H54 (cell line): ENCODE measurements at regions not wholly inside any gene's neighbourhood (a gene's known extent, or its start where the extent isn't known, plus 50 kb on each side); places are given as distances from the start of the nearest gene placed in this dataset.

Experiments used
- DNase-seq: peaks from one replicate; pipeline ENCODE4 v3.0.0; 2011; ENCODE audit warnings: low spot score, mixed read lengths; ENCODE audit not compliant: insufficient read length
- FAIRE-seq: peaks from 3 replicates; lab custom pipeline; 2011; peaks lifted over from hg19 to GRCh38; lab: Jason Lieb, UNC
- POLR2A ChIP-seq: IDR thresholded peaks from 2 replicates; pipeline ENCODE4 v1.6.1; 2011; ENCODE audit warnings: low read depth, mild to moderate bottlenecking, low read length

- FAIRE-seq, result no peak
- no peak for DNase-seq
- no peak for TF ChIP-seq POLR2A
Observed at GRCh38 chr3:82942041-82942440, 1180.6 kb upstream of the GBE1 start.

- FAIRE-seq, result no peak
- no peak for DNase-seq
- TF ChIP-seq POLR2A, result no peak
Observed at GRCh38 chr3:82940124-82940523, 1178.7 kb upstream of the GBE1 start.

- no peak for TF ChIP-seq POLR2A
- FAIRE-seq (no peak), DNase-seq (no peak)
Observed at GRCh38 chr3:82939491-82940097, 1178.1 kb upstream of the GBE1 start.

- DNase-seq (no peak), FAIRE-seq (no peak)
- TF ChIP-seq POLR2A, result no peak
Observed at GRCh38 chr3:82938821-82939328, 1177.4 kb upstream of the GBE1 start.

- no peak for FAIRE-seq
- DNase-seq, result no peak
- TF ChIP-seq POLR2A, result no peak
Observed at GRCh38 chr3:82927309-82928253, 1166.1 kb upstream of the GBE1 start.

- FAIRE-seq, result no peak
Observed at GRCh38 chr3:82891028-82891427, 1129.6 kb upstream of the GBE1 start.

GRCh38 chr3:82883072-82883471 lies 1121.6 kb upstream of the GBE1 start:
- no peak for TF ChIP-seq POLR2A
- DNase-seq (no peak), FAIRE-seq (no peak)

More at GRCh38 chr3:82891028-82891427, 1129.6 kb upstream of the GBE1 start:
- no peak for DNase-seq
- TF ChIP-seq POLR2A, result no peak

GRCh38 chr3:82875401-82875800 lies 1114.0 kb upstream of the GBE1 start:
- TF ChIP-seq POLR2A, result no peak
- DNase-seq (no peak), FAIRE-seq (no peak)

- DNase-seq (no peak), FAIRE-seq (no peak)
- TF ChIP-seq POLR2A, result no peak
Observed at GRCh38 chr3:82839871-82840270, 1078.4 kb upstream of the GBE1 start.

- no peak for FAIRE-seq
- no peak for DNase-seq
- no peak for TF ChIP-seq POLR2A
Observed at GRCh38 chr3:82834098-82834497, 1072.7 kb upstream of the GBE1 start.

GRCh38 chr3:82824491-82824890 lies 1063.0 kb upstream of the GBE1 start:
- no peak for DNase-seq
- no peak for FAIRE-seq
- no peak for TF ChIP-seq POLR2A

- TF ChIP-seq POLR2A, result no peak
- DNase-seq, result no peak
- no peak for FAIRE-seq
Observed at GRCh38 chr3:82816086-82816485, 1054.6 kb upstream of the GBE1 start.

- TF ChIP-seq POLR2A, result no peak
- no peak for DNase-seq
- FAIRE-seq, result no peak
Observed at GRCh38 chr3:82815417-82816058, 1054.1 kb upstream of the GBE1 start.

- FAIRE-seq, result no peak
- no peak for DNase-seq
- TF ChIP-seq POLR2A, result no peak
Observed at GRCh38 chr3:82814660-82815059, 1053.2 kb upstream of the GBE1 start.
